Endothelial cell of umbilical vein (primary cell): ENCODE measurements at regions not wholly inside any gene's neighbourhood (a gene's known extent, or its start where the extent isn't known, plus 50 kb on each side); places are given as distances from the start of the nearest gene placed in this dataset.
"Not testable (repeated sequence)": the region's sequence is repeated elsewhere in the genome, so short reads cannot be mapped to it uniquely, and the experiment has no call there.

ENCODE experiments used
- CTCF ChIP-seq, 2 donors: IDR thresholded peaks; 1 replicate in 1 of 2; 2 replicates in 1 of 2; pipeline ENCODE4 v1.5.1; 2011; ENCODE audit warnings: low read length in 2 of 2, mild to moderate bottlenecking in 2 of 2, moderate library complexity in 2 of 2, control low read depth in 1 of 2, inconsistent platforms in 1 of 2, low read depth in 1 of 2; ENCODE audit not compliant: insufficient read depth in 1 of 2; ENCODE audit errors: extremely low read depth in 1 of 2
- POLR2A ChIP-seq: IDR thresholded peaks from 2 replicates; pipeline ENCODE4 v1.6.1; 2012; ENCODE audit warnings: low read depth, mild to moderate bottlenecking, control low read depth, low read length

- not testable (repeated sequence) for TF ChIP-seq CTCF (IDR thresholded peaks at IDR 0.05; ENCODE audit: extremely low read depth in 1 of 2, insufficient read depth in 1 of 2, low read depth in 1 of 2, low read length in 2 of 2); POLR2A
Observed at GRCh38 chr4:22620144-22620543, 72.6 kb upstream of the GBA3 start.
